NCI-H82 (cell line): ENCODE measurements at regions not wholly inside any gene's neighbourhood (a gene's known extent, or its start where the extent isn't known, plus 50 kb on each side); places are given as distances from the start of the nearest gene placed in this dataset.

Source experiments
- DNase-seq: peaks from one replicate; lab custom pipeline; 2025; lab: John Stamatoyannopoulos, UW

GRCh38 chr1:221632072-221632471 lies 109.8 kb downstream of the DUSP10 start:
- DNase-seq: peak; percentile 98

GRCh38 chr1:221633841-221634409 lies 108.0 kb downstream of the DUSP10 start:
- no peak for DNase-seq

GRCh38 chr1:221634606-221635005 lies 107.3 kb downstream of the DUSP10 start:
- DNase-seq: no peak

- no peak for DNase-seq
Measured at GRCh38 chr1:221635305-221635704, 106.6 kb downstream of the DUSP10 start.

GRCh38 chr1:221636096-221636495 lies 105.8 kb downstream of the DUSP10 start:
- no peak for DNase-seq

GRCh38 chr1:221636967-221637366 lies 104.9 kb downstream of the DUSP10 start:
- no peak for DNase-seq

- no peak for DNase-seq
Measured at GRCh38 chr1:221637641-221638041, 104.2 kb downstream of the DUSP10 start.

GRCh38 chr1:221638595-221638994 lies 103.3 kb downstream of the DUSP10 start:
- DNase-seq: no peak

GRCh38 chr1:221641811-221642210 lies 100.1 kb downstream of the DUSP10 start:
- no peak for DNase-seq

GRCh38 chr1:221643404-221644144 lies 98.3 kb downstream of the DUSP10 start:
- no peak for DNase-seq

- DNase-seq: no peak
Measured at GRCh38 chr1:221644145-221644448, 97.8 kb downstream of the DUSP10 start.

GRCh38 chr1:221644663-221645258 lies 97.1 kb downstream of the DUSP10 start:
- DNase-seq: no peak

GRCh38 chr1:221648201-221648600 lies 93.7 kb downstream of the DUSP10 start:
- DNase-seq: no peak
